Activated T-cell treated with anti-CD3 and anti-CD28 coated beads for 4 hours (primary cell): ENCODE measurements at regions not wholly inside any gene's neighbourhood (a gene's known extent, or its start where the extent isn't known, plus 50 kb on each side); places are given as distances from the start of the nearest gene placed in this dataset.
"Not testable (repeated sequence)": the region's sequence is repeated elsewhere in the genome, so short reads cannot be mapped to it uniquely, and the experiment has no call there.

Experiments
- DNase-seq: peaks from one replicate; pipeline ENCODE4 v3.0.0-alpha.2; 2020

DNA sequence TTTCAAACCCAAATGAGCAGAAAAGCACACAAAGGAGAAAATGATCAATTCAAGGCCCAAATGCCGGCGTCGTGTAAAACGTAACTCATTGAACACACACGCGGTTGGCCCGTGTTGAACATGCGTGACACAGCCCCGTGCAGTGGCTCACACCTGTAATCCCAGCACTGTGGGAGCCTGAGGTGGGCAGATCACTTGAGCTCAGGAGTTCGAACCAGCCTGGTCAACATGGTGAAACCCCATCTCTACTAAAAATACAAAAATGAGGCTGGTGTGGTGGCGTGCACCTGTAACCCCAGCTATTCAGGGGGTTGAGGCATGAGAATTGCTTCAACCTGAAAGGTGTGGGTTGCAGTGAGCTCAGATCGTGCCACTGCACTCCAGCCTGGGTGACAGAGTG, 156.7 kb upstream of the KLF6 start:
- DNase-seq = no peak

DNA sequence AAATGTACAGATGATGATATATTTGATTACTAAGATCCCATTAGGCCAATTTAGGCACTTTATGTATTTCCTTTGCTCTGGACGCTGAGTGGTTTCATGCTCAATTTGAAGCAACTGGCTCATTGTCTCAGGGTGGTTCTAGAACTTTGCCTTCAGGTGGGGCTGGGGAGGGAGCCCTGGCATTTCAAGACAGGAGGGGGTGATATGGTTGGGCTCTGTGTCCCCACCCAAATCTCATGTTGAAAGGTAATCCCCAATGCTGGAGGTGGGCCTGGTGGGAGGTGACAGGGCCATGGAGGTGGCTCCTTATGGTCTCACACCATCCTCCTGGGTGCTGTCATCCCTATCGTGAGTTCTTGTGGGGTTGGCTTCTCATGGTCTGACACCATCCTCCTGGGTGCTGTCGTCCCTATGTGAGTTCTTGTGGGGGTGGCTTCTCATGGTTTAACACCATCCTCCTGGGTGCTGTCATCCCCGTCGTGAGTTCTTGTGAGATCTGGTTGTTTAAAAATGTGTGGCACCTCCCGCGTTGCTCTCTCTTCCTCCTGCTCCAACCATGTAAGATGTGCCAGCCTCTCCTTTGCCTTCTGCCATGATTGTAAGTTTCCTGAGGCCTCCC, 151.5 kb upstream of the KLF6 start:
- DNase-seq = no peak

DNA sequence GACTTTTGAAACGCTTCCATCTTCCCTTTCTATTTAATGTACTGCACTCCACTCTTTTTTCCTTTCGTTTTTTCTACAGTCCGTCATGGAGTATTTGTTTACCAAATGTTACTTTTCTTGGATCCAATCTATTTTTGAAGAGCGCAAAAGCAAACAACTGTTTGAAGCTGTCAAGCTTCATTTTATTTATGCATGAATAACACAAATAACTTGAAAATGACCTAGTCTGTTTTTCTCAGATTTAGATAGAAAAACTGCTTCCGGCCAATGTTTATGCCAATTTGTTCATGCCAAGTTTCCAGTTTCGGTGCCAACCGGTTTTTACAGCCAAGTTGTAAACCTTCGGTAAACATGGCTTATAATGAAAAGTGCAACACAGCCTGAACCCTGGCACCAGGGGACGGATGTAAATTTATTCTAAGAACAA, 150.9 kb upstream of the KLF6 start:
- DNase-seq = no peak

DNA sequence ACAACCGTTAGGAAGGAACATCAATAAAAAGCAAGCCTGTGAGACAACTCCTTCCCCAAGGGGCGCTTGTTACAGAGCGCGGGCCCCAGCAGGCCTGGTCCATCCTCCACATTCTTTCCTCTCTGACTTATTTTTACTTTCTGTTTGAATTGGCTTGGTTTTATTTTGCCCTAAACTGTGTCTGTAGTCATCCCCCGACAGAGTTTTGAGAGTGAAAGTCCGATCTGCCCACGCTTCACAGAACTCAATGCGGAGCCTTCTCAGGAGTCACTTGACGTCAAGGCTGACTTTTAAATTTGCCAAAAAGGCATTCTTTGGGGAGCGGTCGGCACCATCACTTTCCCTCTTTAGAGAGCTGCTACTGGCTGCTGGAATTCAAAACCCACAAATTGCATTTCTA, 150.1 kb upstream of the KLF6 start:
- DNase-seq = peak; percentile 57

DNA sequence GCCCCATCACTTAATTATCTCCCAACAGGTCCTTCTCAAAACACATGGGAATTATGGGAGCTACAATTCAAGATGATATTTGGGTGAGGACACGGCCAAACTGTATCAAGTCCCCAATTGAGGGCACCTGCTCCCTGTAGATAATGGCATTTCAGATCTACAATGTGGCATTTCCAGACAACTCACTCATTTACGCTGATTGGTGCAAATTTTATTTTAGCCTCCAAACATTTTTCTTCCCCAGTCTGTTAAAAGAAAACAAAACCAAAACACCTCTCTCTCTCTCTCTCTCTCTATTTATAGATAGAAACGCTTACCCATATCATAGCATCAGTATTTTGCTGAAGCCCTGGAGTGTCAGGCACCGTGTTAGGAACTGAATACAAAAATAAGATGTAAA, 148.7 kb upstream of the KLF6 start:
- DNase-seq = no peak

DNA sequence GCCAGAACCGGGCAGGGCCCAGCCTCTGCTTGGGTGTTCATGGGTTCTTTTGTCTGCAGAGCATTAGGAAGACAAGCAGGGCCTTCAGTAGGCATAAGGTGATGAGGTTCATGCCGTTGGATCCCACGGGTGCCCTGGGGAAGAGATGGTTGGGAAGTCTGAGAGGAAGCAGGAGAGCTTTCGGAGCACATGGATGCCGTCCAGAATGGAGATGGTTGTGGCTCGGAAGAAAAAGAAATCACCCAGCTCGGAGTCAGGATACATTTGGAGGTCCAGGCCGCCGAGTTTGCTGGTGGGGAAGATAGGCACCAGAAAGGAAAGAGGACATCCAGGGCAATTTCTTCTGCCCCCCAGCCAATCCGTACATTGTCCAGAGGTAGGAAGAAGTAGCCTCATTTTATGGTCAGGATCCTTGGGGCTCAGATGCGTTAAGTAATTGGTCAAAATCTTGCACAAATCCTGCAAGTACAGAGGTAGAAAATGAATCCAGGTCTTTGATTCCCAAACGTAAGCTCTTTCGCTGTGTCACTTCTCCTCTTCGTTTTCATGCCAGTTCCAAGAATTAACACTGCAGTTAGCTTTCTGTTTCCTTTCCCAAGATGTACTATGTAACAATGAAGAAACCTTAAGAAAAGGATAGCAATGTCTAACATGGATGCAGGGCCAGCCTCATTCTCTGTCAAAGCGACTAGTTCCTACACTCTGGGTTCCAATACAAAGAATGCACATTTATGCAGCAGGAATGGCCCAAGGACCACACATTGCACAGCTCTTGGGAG, 147.8 kb upstream of the KLF6 start:
- DNase-seq = no peak

DNA sequence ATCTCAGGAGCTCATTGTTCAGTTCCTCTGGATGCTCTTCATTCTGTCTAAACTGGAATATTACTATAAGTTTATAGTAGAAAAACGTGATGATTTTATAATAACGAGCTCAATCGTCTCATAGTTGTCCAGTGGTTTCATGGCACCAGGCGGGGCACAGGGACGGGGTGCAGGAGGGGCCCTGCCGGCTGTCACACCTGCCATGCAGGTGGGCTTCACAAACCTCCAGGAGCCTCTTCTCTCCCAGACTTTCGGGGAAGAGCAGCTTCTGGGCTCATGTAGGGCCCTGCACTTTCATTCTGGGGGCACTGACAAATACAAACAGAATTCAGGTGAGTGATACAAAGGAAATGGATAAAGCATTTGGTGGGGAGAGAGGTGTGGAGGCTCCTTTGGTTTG, 146.9 kb upstream of the KLF6 start:
- DNase-seq = no peak

DNA sequence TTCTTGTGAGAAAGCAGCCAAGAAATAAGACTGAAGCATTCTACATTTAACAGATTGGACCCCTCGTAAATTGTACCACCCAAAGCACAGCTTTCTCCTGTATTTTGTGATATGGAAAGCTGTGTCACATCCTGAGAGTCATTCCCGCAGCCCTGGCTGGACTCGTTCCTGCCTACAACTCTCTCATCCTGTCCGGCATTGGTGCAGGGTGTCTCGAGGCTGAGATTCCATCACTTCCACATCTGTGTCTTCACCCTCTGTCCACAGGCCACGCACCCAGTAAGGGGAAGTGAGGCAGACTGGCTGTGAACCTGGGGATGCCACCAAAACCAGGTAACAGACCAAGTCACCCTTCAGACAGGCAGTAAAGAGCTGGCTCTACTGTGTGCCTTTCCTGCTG, 146.2 kb upstream of the KLF6 start:
- no peak for DNase-seq

DNA sequence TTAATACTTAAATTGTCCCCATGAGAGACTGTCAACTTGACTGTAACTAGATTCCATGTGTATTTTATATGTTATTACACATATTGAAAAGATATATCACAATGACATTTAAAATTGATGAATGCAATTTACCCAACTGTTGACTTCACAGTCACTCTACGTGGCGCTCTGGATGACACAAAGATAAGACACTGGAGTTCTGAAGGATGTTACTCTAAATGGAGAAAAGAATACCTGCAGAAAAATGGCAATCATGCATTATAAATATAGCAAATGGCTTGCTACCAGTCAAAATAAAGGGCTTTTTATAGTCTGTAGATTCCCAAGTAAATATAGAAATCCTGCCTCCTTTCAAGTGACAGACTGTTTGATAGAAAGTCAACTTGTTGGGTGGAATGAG, 143.6 kb upstream of the KLF6 start:
- no peak for DNase-seq

DNA sequence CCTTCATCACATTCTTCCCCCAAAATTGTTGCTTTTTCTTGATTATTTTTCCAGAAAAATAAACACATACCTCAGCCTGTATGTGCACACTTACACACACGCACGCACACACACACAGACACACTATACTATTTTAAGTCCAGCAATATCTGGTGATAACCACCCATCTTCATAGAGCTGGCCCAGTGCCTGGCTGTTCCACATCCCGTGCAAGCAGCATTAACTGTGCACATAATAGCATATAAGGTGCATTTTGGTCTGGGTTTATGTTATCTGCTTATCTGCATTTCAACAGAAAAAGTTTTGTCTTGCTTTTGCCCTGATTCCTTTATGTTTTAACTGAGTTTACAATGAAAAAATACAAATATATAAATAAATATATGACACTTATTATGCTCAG, 143.1 kb upstream of the KLF6 start:
- DNase-seq = no peak

DNA sequence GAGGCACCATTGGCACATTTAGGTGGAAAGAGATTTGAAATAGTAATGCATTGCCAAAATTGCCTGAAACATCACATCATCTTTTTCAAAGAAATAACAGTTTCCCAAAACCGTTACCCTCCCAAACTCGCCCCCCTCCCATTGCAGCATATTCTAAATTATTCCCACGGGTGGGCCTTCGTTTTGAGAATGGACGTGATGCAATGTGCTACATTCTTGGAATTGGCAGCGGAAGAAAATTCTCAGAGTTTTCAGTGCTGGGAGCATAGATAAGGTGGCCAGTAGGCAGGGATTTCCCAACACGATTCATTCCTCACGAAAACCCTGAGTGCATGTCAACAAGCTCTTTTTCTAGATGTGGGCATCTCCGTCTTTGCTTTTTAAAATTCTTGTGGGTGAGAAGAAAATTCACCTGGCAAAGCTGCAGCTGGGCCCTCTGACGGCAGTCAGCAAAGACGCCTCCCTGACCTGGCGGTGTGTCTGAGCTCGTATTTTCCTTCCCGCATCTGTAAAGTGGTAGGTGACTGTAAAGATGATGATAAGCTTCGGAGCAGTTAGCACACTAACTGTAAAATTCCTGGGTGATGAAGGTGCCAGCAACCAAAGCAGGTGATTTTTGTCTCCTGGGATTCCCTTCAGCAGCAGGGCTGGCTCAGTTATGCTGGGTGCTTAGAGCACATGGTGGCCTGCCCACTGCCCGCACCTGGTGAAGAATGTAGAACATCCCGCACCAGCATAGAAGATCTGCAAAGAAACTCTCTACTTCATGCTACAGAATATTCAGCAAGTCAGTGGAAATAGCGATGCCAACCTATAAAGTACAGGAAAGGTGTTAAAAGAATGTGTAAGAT, 141.9 kb upstream of the KLF6 start:
- DNase-seq = no peak

DNA sequence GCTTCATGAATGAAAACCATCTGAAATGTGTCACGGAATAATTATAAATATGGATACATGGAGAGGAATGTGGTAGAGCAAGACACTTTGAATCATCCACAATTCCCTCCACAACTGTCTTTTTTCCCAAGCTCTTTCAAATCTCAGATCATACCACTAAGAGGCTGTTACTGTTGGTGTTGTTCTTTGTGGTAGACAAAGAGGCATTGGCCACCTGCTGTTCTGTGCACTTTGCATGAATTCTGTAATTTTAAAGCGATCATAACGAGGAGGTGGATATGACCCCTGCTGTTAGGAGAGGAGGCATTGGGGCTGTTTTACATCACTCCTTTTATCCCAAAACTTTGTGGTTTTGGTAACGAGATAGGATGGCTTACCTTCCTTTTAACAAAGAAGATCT, 141.2 kb upstream of the KLF6 start:
- DNase-seq = no peak

DNA sequence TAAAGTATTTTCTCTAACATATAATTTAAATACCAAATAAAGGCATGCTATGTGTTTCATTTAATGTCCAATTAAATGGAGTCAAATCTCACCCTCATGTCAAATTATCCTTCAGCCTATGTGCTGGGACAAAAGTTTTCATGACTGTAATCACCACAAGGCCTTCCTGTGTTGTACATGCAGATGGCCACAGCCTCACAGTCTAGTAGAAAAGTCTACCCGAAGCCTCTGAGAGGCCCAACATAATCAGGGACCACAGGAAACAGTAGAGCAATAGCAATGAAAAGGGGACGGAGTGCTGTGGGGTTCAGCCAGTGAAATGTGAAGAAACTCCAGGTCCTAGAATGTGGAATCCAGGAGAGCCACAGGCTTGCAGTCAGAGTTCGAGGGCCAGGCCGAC, 140.2 kb upstream of the KLF6 start:
- no peak for DNase-seq

DNA sequence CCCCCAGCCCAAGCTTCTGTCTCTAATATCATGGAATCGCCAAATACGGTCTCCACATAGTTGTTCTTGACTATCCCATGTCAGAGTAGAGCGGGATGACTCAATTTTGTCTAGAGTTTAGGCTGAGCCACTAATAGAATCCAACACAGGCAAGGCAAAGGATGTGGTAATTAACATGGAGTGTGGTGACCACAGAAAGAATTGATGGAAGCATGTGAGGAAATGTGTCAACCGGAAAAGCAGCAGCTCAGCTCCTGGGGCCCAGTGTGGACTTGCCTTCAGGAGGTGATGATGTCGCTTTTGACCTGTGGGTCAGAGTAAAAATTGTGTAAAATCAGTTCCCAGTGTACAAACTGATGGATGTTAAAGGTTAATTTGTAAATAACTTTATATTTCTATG, 139.3 kb upstream of the KLF6 start:
- no peak for DNase-seq

DNA sequence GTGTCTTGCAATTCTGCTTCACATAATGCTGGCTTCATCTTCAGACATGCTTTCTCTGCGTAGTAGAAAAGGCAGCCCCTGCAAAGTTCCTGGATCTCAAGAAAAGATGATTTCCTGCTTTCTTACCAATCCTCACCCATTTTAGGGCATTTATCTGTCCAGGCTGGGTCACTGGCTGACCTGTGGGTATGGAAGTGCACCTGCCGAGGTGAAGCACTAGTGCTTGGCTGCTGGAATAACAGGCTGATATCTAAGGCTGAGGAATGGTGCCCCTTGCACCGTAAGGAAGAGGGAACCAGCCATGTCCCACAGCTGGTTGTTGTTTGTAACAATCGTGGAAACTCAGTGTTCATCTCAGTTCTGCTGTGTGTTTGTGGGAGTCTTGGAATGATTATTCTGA, 138.0 kb upstream of the KLF6 start:
- DNase-seq = no peak

DNA sequence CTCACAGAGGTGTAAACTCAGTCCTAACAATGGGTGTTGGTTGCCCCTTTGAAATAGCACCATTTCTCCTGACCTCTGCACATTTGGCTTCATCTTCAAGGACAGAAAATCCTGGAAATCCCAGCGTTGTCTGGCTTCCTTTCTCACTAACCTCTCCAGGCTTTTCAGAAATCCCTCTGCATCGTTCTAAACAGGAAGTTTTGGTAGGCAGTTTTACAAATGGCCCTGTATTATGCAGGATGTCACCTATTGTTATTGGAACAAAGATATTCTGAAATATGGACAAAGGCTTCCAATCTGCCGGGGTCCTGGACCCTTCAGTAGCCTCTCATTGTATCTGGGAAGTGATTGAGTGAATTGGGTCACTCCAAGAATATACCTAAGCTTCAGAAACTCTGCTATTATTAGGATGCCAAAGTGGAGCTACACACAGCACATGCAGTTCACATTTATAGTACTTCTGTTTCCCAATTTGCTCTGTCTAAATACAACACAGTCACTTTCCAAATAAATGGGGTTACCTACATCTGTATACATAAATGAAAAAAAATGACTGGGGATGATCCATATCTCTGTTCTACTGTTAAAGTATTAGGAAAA, 134.8 kb upstream of the KLF6 start:
- DNase-seq = no peak

DNA sequence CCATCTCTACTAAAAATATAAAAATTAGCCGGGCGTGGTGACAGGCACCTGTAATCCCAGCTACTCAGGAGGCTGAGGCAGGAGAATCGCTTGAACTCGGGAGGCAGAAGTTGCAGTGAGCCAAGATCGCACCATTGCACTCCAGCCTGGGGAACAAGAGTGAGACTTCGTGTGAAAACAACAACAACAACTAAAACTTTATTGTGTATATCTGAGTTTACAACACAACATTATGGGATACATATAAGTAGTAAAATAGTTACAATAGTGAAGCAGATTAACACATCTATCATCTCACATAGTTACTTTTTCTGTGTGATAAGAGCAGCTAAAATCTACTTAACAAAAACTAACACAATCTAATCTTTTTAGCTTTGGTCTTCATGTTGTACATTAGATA, 132.4 kb upstream of the KLF6 start:
- DNase-seq = not testable (repeated sequence)

DNA sequence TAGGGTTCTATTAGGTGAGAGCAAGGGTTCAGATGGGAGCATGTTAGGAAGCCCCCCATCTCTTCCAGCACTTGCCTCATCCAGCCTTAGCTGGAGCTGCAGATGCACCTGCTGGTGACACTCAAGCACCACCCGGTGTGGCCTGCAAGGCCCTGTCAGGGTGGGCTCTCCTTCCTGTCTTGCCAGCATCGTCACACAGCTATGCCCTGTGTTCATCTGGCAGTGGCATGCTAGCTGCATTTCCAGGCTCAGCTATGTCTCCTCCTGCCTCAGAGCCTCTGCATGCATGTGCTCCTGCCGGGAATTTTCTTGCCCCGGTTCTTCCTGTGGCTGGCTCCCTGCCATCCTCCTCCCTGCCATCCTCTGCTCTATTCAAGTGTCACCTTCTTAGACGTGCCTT, 129.7 kb upstream of the KLF6 start:
- DNase-seq = no peak

DNA sequence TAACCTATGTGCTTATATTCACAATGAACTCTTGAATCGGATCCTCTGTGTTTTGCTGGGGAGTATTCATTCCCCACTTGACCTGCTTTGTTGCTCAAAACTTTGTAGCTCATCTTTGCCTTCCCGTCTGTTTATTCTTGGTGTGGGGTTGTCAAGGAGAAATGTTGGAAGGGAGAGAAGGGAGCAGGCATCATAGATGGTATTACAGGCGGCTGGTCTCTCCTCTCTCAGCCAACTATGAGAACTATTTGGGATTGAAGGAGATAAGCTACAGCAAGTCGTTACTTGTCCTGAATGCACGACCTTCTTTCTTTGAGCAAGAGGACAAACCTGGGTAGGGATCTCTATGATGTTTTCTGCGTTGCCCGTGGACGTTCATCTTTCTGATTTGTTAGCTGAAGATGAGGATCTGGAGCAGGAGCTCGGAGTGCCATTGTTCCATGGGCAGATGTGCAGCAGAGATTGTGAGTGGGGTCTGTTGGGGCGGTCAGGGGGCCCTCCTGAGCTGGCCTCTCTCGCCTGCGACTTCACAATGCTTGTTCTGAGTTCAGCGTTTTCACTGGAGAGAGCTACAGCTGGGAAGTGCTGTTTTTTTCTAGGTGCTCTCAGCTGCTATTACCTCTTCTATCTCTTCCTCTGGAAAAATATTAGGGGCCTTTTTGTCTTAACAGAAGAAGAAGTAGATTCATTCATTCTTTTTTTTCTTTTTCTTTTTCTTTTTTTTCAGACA, 126.9 kb upstream of the KLF6 start:
- DNase-seq = no peak

DNA sequence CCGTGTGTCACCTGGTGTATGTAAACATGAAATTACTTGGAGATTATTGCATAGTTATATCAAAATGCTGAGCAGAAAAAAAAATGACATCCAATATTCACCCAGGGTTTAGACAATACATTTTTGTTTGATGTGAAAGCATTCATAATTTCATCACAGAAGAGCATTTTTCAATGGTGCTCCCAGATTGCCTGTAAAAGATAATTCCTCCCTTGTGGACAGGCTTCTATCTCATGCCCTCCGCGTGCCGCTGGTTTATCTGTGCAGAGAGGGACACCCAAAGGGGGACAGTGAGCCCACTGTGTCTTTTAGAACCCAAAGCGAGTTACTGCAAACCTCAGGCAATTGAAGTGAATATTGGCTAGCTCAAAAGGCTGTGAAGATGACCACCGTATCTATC, 126.2 kb upstream of the KLF6 start:
- no peak for DNase-seq

DNA sequence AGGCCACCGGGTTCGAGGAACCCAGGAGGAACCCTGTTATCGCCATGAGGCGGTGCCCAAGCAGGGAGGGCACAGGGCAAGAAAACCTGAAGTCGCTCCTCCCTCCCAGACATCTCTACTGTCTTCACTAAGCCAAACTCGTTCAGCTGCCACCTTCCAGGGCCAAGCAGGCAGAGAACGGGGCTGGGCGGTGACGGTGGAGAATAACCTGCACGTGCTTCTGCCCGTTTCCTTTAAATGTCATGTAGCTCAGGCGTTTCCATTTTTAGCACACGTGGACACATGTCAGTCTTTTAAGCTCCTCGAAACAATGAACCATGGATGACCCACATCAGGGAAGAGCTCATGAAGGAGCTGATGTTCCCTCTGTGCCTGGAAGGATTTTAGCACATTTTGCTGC, 124.3 kb upstream of the KLF6 start:
- no peak for DNase-seq

DNA sequence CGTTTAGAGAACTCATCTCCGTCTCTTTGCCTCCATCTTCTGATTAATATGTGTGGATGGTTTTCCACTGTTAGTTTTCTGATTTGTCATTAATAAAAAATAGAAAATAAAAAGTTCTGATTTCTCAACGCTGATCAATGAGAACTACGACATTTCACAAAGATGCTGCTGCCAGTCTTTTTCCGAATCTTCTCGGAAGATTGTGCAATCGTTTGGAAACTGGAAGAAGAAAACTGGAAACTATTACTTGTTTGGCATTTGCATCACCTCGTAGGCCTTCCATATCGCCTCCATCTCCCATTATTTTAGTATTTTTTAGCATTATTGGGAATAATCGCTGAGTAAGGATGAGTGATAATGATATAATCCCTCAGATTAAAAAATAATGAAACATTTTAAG, 123.2 kb upstream of the KLF6 start:
- DNase-seq = no peak

DNA sequence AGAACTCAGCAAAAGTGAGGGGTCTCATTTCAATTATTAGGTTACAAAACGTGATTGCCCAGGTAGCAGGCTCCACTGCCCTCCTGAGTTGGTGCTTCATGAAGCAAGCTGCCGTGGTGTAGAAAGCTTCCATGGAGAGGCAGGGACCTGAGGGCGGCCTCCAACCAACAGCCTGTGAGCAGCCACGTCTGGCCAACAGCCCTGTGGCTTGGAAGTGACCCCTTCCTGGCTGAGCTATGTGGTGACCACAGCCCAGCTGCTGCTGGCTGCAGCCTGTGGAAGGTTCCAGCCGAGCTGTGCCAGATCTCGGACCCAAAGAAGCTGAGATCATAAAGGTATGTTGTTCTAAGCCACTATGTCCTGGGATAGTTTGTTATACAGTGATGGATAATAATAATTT, 122.5 kb upstream of the KLF6 start:
- no peak for DNase-seq
